Mesenchymal stem cell (in vitro differentiated cells and primary cell): ENCODE measurements at regions not wholly inside any gene's neighbourhood (a gene's known extent, or its start where the extent isn't known, plus 50 kb on each side); places are given as distances from the start of the nearest gene placed in this dataset.

Source experiments
- DNase-seq: peaks from one replicate; pipeline ENCODE4 v3.0.0-alpha.2; 2013
- H2AFZ ChIP-seq: one replicate; pipeline ENCODE4 v1.6.1; 2013; ENCODE audit warnings: low read depth, mild to moderate bottlenecking, control low read depth, inconsistent platforms, low read length, moderate library complexity
- H2AK5ac ChIP-seq: 2 replicates; pipeline ENCODE4 v1.6.1; 2013; ENCODE audit warnings: low read length, moderate library complexity, mild to moderate bottlenecking, inconsistent platforms; ENCODE audit not compliant: severe bottlenecking
- H2BK120ac ChIP-seq: one replicate; pipeline ENCODE4 v1.6.1; 2013; ENCODE audit warnings: low read depth, mild to moderate bottlenecking, inconsistent platforms, low read length, moderate library complexity
- H2BK12ac ChIP-seq, 2 experiments: one replicate each; pipeline ENCODE4 v1.6.1; 2013; ENCODE audit warnings: inconsistent platforms in 2 of 2, low read length in 2 of 2, mild to moderate bottlenecking in 2 of 2, moderate library complexity in 2 of 2, control low read depth in 1 of 2
- H2BK15ac ChIP-seq: one replicate; pipeline ENCODE4 v1.6.1; 2013; ENCODE audit warnings: mild to moderate bottlenecking, low read depth, inconsistent platforms; ENCODE audit not compliant: poor library complexity, severe bottlenecking
- H2BK5ac ChIP-seq: 2 replicates; pipeline ENCODE4 v1.6.1; 2013; ENCODE audit warnings: low read depth, mild to moderate bottlenecking, low read length, control low read depth, inconsistent platforms; ENCODE audit not compliant: poor library complexity, severe bottlenecking
- H3K14ac ChIP-seq, 2 experiments: one replicate each; pipeline ENCODE4 v1.6.1; 2013; ENCODE audit warnings: inconsistent platforms in 2 of 2, low read length in 2 of 2, control low read depth in 1 of 2, mild to moderate bottlenecking in 1 of 2, moderate library complexity in 1 of 2
- H3K18ac ChIP-seq, 2 experiments: one replicate each; pipeline ENCODE4 v1.6.1; 2013; ENCODE audit warnings: inconsistent platforms in 2 of 2, low read length in 2 of 2, control low read depth in 1 of 2, low read depth in 1 of 2, mild to moderate bottlenecking in 1 of 2
- H3K23ac ChIP-seq, 2 experiments: one replicate each; pipeline ENCODE4 v1.6.1; 2013; ENCODE audit warnings: inconsistent platforms in 2 of 2, low read length in 2 of 2, mild to moderate bottlenecking in 2 of 2, moderate library complexity in 2 of 2, control low read depth in 1 of 2
- H3K27ac ChIP-seq: 2 replicates; pipeline ENCODE4 v1.5.1; 2013; ENCODE audit warnings: mild to moderate bottlenecking, moderate library complexity, low read length, control low read depth, inconsistent platforms; ENCODE audit not compliant: poor library complexity, severe bottlenecking
- H3K27me3 ChIP-seq, 2 experiments: 2 replicates each; pipeline versions ENCODE4 v1.6.1 to v1.7.0; 2013; ENCODE audit warnings: low read length in 2 of 2, mild to moderate bottlenecking in 2 of 2, moderate library complexity in 2 of 2, control low read depth in 1 of 2, inconsistent platforms in 1 of 2; ENCODE audit not compliant: control insufficient read depth in 1 of 2, insufficient read depth in 1 of 2
- H3K36me3 ChIP-seq, 2 experiments: 2 replicates each; pipeline versions ENCODE4 v1.6.1 to v1.7.0; 2013; ENCODE audit warnings: low read length in 2 of 2, control low read depth in 1 of 2, inconsistent platforms in 1 of 2, low read depth in 1 of 2, mild to moderate bottlenecking in 1 of 2; ENCODE audit not compliant: insufficient read depth in 2 of 2, control insufficient read depth in 1 of 2
- H3K4ac ChIP-seq, 2 experiments: one replicate each; pipeline ENCODE4 v1.6.1; 2013; ENCODE audit warnings: inconsistent platforms in 2 of 2, low read length in 2 of 2, mild to moderate bottlenecking in 2 of 2, moderate library complexity in 2 of 2, control low read depth in 1 of 2, low read depth in 1 of 2
- H3K4me1 ChIP-seq: 2 replicates; pipeline ENCODE4 v1.6.1; 2013; ENCODE audit warnings: low read depth, low read length, control low read depth; ENCODE audit not compliant: control insufficient read depth, insufficient read depth
- H3K4me2 ChIP-seq: 2 replicates; pipeline ENCODE4 v1.6.1; 2013; ENCODE audit warnings: low read length, mild to moderate bottlenecking, inconsistent platforms; ENCODE audit not compliant: poor library complexity, severe bottlenecking
- H3K4me3 ChIP-seq, 2 experiments: 2 replicates each; pipeline versions ENCODE4 v1.5.1 to v1.7.0; 2013; ENCODE audit warnings: low read length in 2 of 2, mild to moderate bottlenecking in 2 of 2, control low read depth in 1 of 2, low read depth in 1 of 2; ENCODE audit not compliant: insufficient read depth in 1 of 2
- H3K79me1 ChIP-seq: replicated peaks from 2 replicates; pipeline ENCODE4 v1.6.1; 2013; ENCODE audit warnings: mild to moderate bottlenecking, control low read depth, low read length, inconsistent platforms; ENCODE audit not compliant: poor library complexity, severe bottlenecking
- H3K9ac ChIP-seq: 2 replicates; pipeline ENCODE4 v1.7.0; 2013; ENCODE audit warnings: mild to moderate bottlenecking, low read length, moderate library complexity
- H3K9me3 ChIP-seq: 2 replicates; pipeline ENCODE4 v1.7.0; 2013; ENCODE audit warnings: mild to moderate bottlenecking, low read length; ENCODE audit not compliant: control insufficient read depth
- H4K8ac ChIP-seq: one replicate; pipeline ENCODE4 v1.6.1; 2013; ENCODE audit warnings: inconsistent platforms, mild to moderate bottlenecking, low read length, moderate library complexity
- H4K91ac ChIP-seq: one replicate; pipeline ENCODE4 v1.6.1; 2013; ENCODE audit warnings: mild to moderate bottlenecking, low read length, inconsistent platforms
- WGBS: methylation state at CpG from one replicate; pipeline ENCODE4 v1.1.7; 2013; ENCODE audit warnings: mixed read lengths; 5-methylcytosine and 5-hydroxymethylcytosine counted together

- H4K91ac ChIP-seq = no peak overlapping the region
- H4K8ac ChIP-seq = no peak overlapping the region
- WGBS = no CpG with 5 or more reads among the region's 1 CpG
- no peak overlapping the region for H3K9ac ChIP-seq
- DNase-seq = no peak
- H2BK12ac ChIP-seq = no peak overlapping the region
- H3K36me3 ChIP-seq = no peaks in the 10 kb centered on the region
- H3K4ac ChIP-seq = no peak overlapping the region
- H3K4me3 ChIP-seq = no peak overlapping the region
- no peak overlapping the region for H3K27ac ChIP-seq
- no peak overlapping the region for H3K14ac ChIP-seq
- no peak overlapping the region for H2BK120ac ChIP-seq
- no peak overlapping the region for H2BK15ac ChIP-seq
- no peak overlapping the region for H3K18ac ChIP-seq
- H2AFZ ChIP-seq = no peak overlapping the region
- no peak overlapping the region for H2AK5ac ChIP-seq
- H3K27me3 ChIP-seq = no peaks in the 10 kb centered on the region
- no peak overlapping the region for H3K4me2 ChIP-seq
- no peak overlapping the region for H2BK5ac ChIP-seq
- H3K79me1 ChIP-seq = no peaks in the 10 kb centered on the region
- no peaks in the 10 kb centered on the region for H3K4me1 ChIP-seq
- no peaks in the 10 kb centered on the region for H3K9me3 ChIP-seq
- no peak overlapping the region for H3K23ac ChIP-seq
Measured at GRCh38 chr14:29178971-29179370, 412.4 kb downstream of the FOXG1 start.

DNA sequence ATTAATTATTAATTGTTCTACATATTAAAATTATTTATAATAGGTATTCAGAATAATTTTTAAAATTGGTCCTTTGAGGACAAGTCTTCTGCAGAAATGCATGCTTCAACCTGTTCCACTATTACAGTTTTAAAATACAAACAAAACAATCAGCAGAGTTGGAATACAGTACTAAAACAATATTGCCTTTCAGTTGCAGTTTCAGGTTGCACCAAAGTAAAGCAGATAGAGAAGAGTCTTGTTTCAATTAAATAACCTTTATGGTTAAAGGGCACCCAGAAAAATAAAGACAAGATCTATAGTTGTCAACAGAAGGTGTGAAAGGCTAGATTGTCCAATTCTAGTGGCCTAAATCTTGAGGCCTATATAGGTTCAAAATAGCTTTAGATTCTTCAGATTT lies 424.5 kb downstream of the FOXG1 start:
- Histone ChIP-seq H3K27me3 (no peaks in the 10 kb centered on the region), H4K91ac (no peak overlapping the region), H2BK120ac (no peak overlapping the region), H3K4me2 (no peak overlapping the region), H3K18ac (no peak overlapping the region), H3K14ac (no peak overlapping the region), H3K9me3 (no peaks in the 10 kb centered on the region), H2BK5ac (no peak overlapping the region), H2AK5ac (no peak overlapping the region), H2AFZ (no peak overlapping the region), H3K27ac (no peak overlapping the region), H3K36me3 (no peaks in the 10 kb centered on the region), H4K8ac (no peak overlapping the region), H3K4me3 (no peak overlapping the region), H3K4me1 (no peaks in the 10 kb centered on the region), H3K9ac (no peak overlapping the region), H3K23ac (no peak overlapping the region), H3K4ac (no peak overlapping the region), H3K79me1 (no peaks in the 10 kb centered on the region), H2BK12ac (no peak overlapping the region), H2BK15ac (no peak overlapping the region)
- no peak for DNase-seq

DNA sequence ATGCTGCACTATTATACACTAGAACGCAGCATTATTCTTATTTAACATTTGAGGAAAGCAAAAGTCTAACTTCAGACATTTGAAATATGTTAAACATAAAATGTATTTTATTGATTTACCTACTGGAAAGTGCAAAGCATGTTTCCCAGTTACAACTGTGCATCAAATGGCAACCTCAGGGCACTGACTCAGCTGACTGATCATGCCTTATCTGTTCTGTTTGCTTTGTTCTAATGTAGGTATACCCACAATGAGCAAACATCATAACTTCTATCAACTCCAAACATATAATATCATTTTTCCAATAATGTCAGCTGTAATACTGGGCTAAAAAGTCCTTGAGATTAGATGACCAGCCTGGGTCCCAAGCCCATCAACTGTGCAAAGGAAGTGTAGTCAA lies 431.0 kb downstream of the FOXG1 start:
- Histone ChIP-seq H3K4ac (no peak overlapping the region), H3K18ac (no peak overlapping the region), H3K4me1 (no peaks in the 10 kb centered on the region), H2BK15ac (no peak overlapping the region), H2BK12ac (no peak overlapping the region), H3K4me3 (no peak overlapping the region), H2AK5ac (no peak overlapping the region), H3K9me3 (no peaks in the 10 kb centered on the region), H3K27me3 (no peaks in the 10 kb centered on the region), H2AFZ (no peak overlapping the region), H3K36me3 (no peaks in the 10 kb centered on the region), H2BK5ac (no peak overlapping the region), H3K27ac (no peak overlapping the region), H4K91ac (no peak overlapping the region), H3K23ac (no peak overlapping the region), H4K8ac (no peak overlapping the region), H2BK120ac (no peak overlapping the region), H3K4me2 (no peak overlapping the region), H3K14ac (no peak overlapping the region), H3K9ac (no peak overlapping the region), H3K79me1 (no peaks in the 10 kb centered on the region)
- DNase-seq = no peak
- WGBS = no CpG with 5 or more reads among the region's 1 CpG

DNA sequence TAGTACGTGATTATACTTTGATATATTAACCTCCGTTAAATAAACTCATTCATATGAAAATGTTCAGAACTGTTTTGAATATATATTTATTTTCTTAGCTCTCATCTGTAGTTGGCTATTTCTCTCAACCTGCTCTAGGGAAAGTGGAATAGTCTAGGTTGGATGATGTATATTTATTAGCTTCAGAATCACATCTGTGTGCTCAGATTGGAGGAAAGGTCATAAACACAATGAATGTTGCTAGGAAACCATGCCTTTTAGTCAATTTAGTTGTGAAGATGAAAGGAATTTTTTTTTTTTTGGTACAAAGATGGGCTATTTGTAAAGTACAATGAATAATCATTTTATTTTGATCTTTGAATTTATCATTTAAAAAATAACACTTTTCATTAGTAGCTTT lies 439.1 kb downstream of the FOXG1 start:
- H3K9ac ChIP-seq = no peak overlapping the region
- no peaks in the 10 kb centered on the region for H3K36me3 ChIP-seq
- no peak overlapping the region for H2BK120ac ChIP-seq
- H3K27me3 ChIP-seq = no peaks in the 10 kb centered on the region
- no peak overlapping the region for H2BK5ac ChIP-seq
- H2BK12ac ChIP-seq = no peak overlapping the region
- H3K14ac ChIP-seq = no peak overlapping the region
- no peak overlapping the region for H3K4ac ChIP-seq
- no peak overlapping the region for H3K23ac ChIP-seq
- H3K9me3 ChIP-seq = no peaks in the 10 kb centered on the region
- no peak overlapping the region for H3K4me2 ChIP-seq
- no peaks in the 10 kb centered on the region for H3K4me1 ChIP-seq
- H2AFZ ChIP-seq = no peak overlapping the region
- no peaks in the 10 kb centered on the region for H3K79me1 ChIP-seq
- no peak for DNase-seq
- H3K4me3 ChIP-seq = no peak overlapping the region
- H2BK15ac ChIP-seq = no peak overlapping the region
- H4K91ac ChIP-seq = no peak overlapping the region
- H3K18ac ChIP-seq = no peak overlapping the region
- no peak overlapping the region for H2AK5ac ChIP-seq
- no peak overlapping the region for H3K27ac ChIP-seq
- no CpG with 5 or more reads among the region's 2 CpGs for WGBS
- H4K8ac ChIP-seq = no peak overlapping the region
